Mesodermal cell (in vitro differentiated cells): ENCODE measurements at regions not wholly inside any gene's neighbourhood (a gene's known extent, or its start where the extent isn't known, plus 50 kb on each side); places are given as distances from the start of the nearest gene placed in this dataset.

ENCODE experiments used
- H3K27ac ChIP-seq: 2 replicates; pipeline ENCODE4 v1.7.0; 2013; ENCODE audit warnings: mild to moderate bottlenecking, low read depth, low read length, moderate library complexity; ENCODE audit not compliant: severe bottlenecking
- H3K36me3 ChIP-seq: 2 replicates; pipeline ENCODE4 v1.7.1; 2013; ENCODE audit warnings: mild to moderate bottlenecking, low read length, moderate library complexity; ENCODE audit not compliant: control insufficient read depth, insufficient read depth
- H3K4me1 ChIP-seq: one replicate; pipeline ENCODE4 v1.7.1; 2013; ENCODE audit warnings: mild to moderate bottlenecking, low read length; ENCODE audit not compliant: insufficient read depth, control insufficient read depth, poor library complexity, severe bottlenecking
- H3K4me3 ChIP-seq: 2 replicates; pipeline ENCODE4 v1.7.0; 2013; ENCODE audit warnings: low read length, control low read depth, mild to moderate bottlenecking; ENCODE audit not compliant: insufficient read depth, poor library complexity, severe bottlenecking; ENCODE audit errors: extremely low read depth
- H3K9me3 ChIP-seq: 2 replicates; pipeline ENCODE4 v1.7.1; 2013; ENCODE audit warnings: mild to moderate bottlenecking, low read length, moderate library complexity; ENCODE audit not compliant: control insufficient read depth
- WGBS, 2 experiments: methylation state at CpG; one replicate each; pipeline ENCODE4 v1.1.5; 2013; ENCODE audit warnings: missing lambda C conversion rate in 2 of 2; ENCODE audit not compliant: insufficient coverage in 2 of 2; 5-methylcytosine and 5-hydroxymethylcytosine counted together

- no peak overlapping the region for H3K4me3 ChIP-seq
- no peak overlapping the region for H3K27ac ChIP-seq
- no peaks in the 10 kb centered on the region for H3K4me1 ChIP-seq
- no peaks in the 10 kb centered on the region for H3K9me3 ChIP-seq
- no peaks in the 10 kb centered on the region for H3K36me3 ChIP-seq
These were observed 201.6 kb upstream of the NAV3 start for GRCh38 chr12:77629141-77629540.

GRCh38 chr12:77625441-77625840, 205.3 kb upstream of the NAV3 start:
- no peaks in the 10 kb centered on the region for H3K36me3 ChIP-seq
- no peaks in the 10 kb centered on the region for H3K9me3 ChIP-seq
- H3K27ac ChIP-seq, result no peak overlapping the region
- H3K4me1 ChIP-seq, result no peaks in the 10 kb centered on the region
- H3K4me3 ChIP-seq, result no peak overlapping the region
- WGBS, 2 experiments, result 100% methylated on average over 1 of the region's 3 CpGs

- Histone ChIP-seq H3K4me1 (no peaks in the 10 kb centered on the region), H3K4me3 (no peak overlapping the region), H3K36me3 (no peaks in the 10 kb centered on the region), H3K27ac (no peak overlapping the region), H3K9me3 (peaks cover 7% of the 10 kb centered on the region)
- whole genome bisulfite sequencing, 2 experiments, result no CpG with 5 or more reads among the region's 3 CpGs
These were observed 211.3 kb upstream of the NAV3 start for GRCh38 chr12:77619425-77619824.

GRCh38 chr12:77617818-77618217, 212.9 kb upstream of the NAV3 start:
- peaks cover 7% of the 10 kb centered on the region for H3K9me3 ChIP-seq
- no peaks in the 10 kb centered on the region for H3K4me1 ChIP-seq
- no peaks in the 10 kb centered on the region for H3K36me3 ChIP-seq
- H3K4me3 ChIP-seq, result no peak overlapping the region
- H3K27ac ChIP-seq, result no peak overlapping the region
- no CpG with 5 or more reads among the region's 1 CpG for WGBS, 2 experiments

- WGBS, 2 experiments, result 83 to 93% methylated on average over 1 to 2 of the region's 2 CpGs
- Histone ChIP-seq H3K4me1 (no peaks in the 10 kb centered on the region), H3K36me3 (no peaks in the 10 kb centered on the region), H3K4me3 (no peak overlapping the region), H3K27ac (no peak overlapping the region), H3K9me3 (peaks cover 7% of the 10 kb centered on the region)
These were observed 215.4 kb upstream of the NAV3 start for GRCh38 chr12:77615332-77615731.

- no peak overlapping the region for H3K27ac ChIP-seq
- H3K9me3 ChIP-seq, result peaks cover 7% of the 10 kb centered on the region
- H3K4me3 ChIP-seq, result no peak overlapping the region
- H3K36me3 ChIP-seq, result no peaks in the 10 kb centered on the region
- H3K4me1 ChIP-seq, result no peaks in the 10 kb centered on the region
- WGBS, 2 experiments, result 83 to 95% methylated on average over 2 of the region's 4 CpGs
These were observed 217.3 kb upstream of the NAV3 start for GRCh38 chr12:77613411-77613810.

- Histone ChIP-seq H3K4me1 (no peaks in the 10 kb centered on the region), H3K4me3 (no peak overlapping the region), H3K36me3 (no peaks in the 10 kb centered on the region), H3K9me3 (no peaks in the 10 kb centered on the region), H3K27ac (no peak overlapping the region)
- WGBS, 2 experiments, result 92 to 100% methylated on average over 2 of the region's 2 CpGs
These were observed 220.2 kb upstream of the NAV3 start for GRCh38 chr12:77610446-77610845.

- WGBS, 2 experiments, result 100% methylated on average over 2 of the region's 2 CpGs; no CpG with 5 or more reads in 1 of the 2 experiments
These were observed 221.7 kb upstream of the NAV3 start for GRCh38 chr12:77609016-77609415.

GRCh38 chr12:77608271-77608824, 222.3 kb upstream of the NAV3 start:
- Histone ChIP-seq H3K4me3 (no peak overlapping the region), H3K27ac (no peak overlapping the region), H3K9me3 (no peaks in the 10 kb centered on the region), H3K36me3 (no peaks in the 10 kb centered on the region), H3K4me1 (no peaks in the 10 kb centered on the region)

More at GRCh38 chr12:77609016-77609415, 221.7 kb upstream of the NAV3 start:
- Histone ChIP-seq H3K9me3 (no peaks in the 10 kb centered on the region), H3K4me3 (no peak overlapping the region), H3K27ac (no peak overlapping the region), H3K4me1 (no peaks in the 10 kb centered on the region), H3K36me3 (no peaks in the 10 kb centered on the region)

- Histone ChIP-seq H3K4me1 (no peaks in the 10 kb centered on the region), H3K27ac (no peak overlapping the region), H3K9me3 (no peaks in the 10 kb centered on the region), H3K36me3 (no peaks in the 10 kb centered on the region), H3K4me3 (no peak overlapping the region)
These were observed 224.3 kb upstream of the NAV3 start for GRCh38 chr12:77606348-77606747.

- H3K9me3 ChIP-seq, result no peaks in the 10 kb centered on the region
- H3K4me3 ChIP-seq, result no peak overlapping the region
- no peaks in the 10 kb centered on the region for H3K36me3 ChIP-seq
- H3K27ac ChIP-seq, result no peak overlapping the region
- no peaks in the 10 kb centered on the region for H3K4me1 ChIP-seq
These were observed 226.7 kb upstream of the NAV3 start for GRCh38 chr12:77603946-77604345.

GRCh38 chr12:77601069-77601468, 229.6 kb upstream of the NAV3 start:
- 100% methylated on average over 1 of the region's 2 CpGs; no CpG with 5 or more reads in 1 of the 2 experiments for WGBS, 2 experiments
- Histone ChIP-seq H3K27ac (no peak overlapping the region), H3K9me3 (no peaks in the 10 kb centered on the region), H3K4me1 (no peaks in the 10 kb centered on the region), H3K4me3 (no peak overlapping the region), H3K36me3 (no peaks in the 10 kb centered on the region)
